ENCODE measurements at regions not wholly inside any gene's neighbourhood (a gene's known extent, or its start where the extent isn't known, plus 50 kb on each side); places are given as distances from the start of the nearest gene placed in this dataset.

GRCh38 chr5:35483780-35484179 is 133.9 kb upstream of the SPEF2 start (continued):
- TF ChIP-seq ZFP91 (CRISPR knock-in tag; IDR thresholded peaks at IDR 0.05; ENCODE audit: borderline replicate concordance) = no peak
- no peak for TF ChIP-seq ZBTB21 (CRISPR knock-in tag; IDR thresholded peaks at IDR 0.05)
- TF ChIP-seq ZBTB7B (CRISPR knock-in tag; IDR thresholded peaks at IDR 0.05) = 0 out of 2 replicates have a peak, but pooled peaks have one; percentile 39
- TF ChIP-seq ZMYM4 (CRISPR knock-in tag; IDR thresholded peaks at IDR 0.05) = peak; percentile 47; the same call in 1 of the 2 replicates
- no peak for TF ChIP-seq ZNF160 (CRISPR knock-in tag; IDR thresholded peaks at IDR 0.05)
- no peak for TF ChIP-seq CAMTA2 (CRISPR knock-in tag; IDR thresholded peaks at IDR 0.05; ENCODE audit: borderline replicate concordance)
- TF ChIP-seq MED8 (CRISPR knock-in tag; IDR thresholded peaks at IDR 0.05; ENCODE audit: insufficient replicate concordance) = no peak
- no peak for TF ChIP-seq RBFOX2 (IDR thresholded peaks at IDR 0.05; ENCODE audit: low read depth, low read length)
- peak; percentile 41; the same call in 1 of the 2 replicates for TF ChIP-seq ZKSCAN8 (CRISPR knock-in tag; IDR thresholded peaks at IDR 0.05; ENCODE audit: borderline replicate concordance)
- peak; percentile 85 for TF ChIP-seq KDM6A (CRISPR knock-in tag; IDR thresholded peaks at IDR 0.05; ENCODE audit: low read depth)
- TF ChIP-seq ZNF224 (CRISPR knock-in tag; IDR thresholded peaks at IDR 0.05) = no peak
- TF ChIP-seq NR2C2 (CRISPR knock-in tag; IDR thresholded peaks at IDR 0.05; ENCODE audit: borderline replicate concordance) = no peak; the same call in 1 of the 2 replicates
- TF ChIP-seq ZNF510 (CRISPR knock-in tag; IDR thresholded peaks at IDR 0.05; ENCODE audit: low read depth) = no peak
- TF ChIP-seq GZF1 (CRISPR knock-in tag; IDR thresholded peaks at IDR 0.05) = no peak
- no peak for TF ChIP-seq ZNF34 (CRISPR knock-in tag; IDR thresholded peaks at IDR 0.05; ENCODE audit: borderline replicate concordance)
- TF ChIP-seq E2F5 (CRISPR knock-in tag; conservative IDR thresholded peaks at IDR 0.05) = no peak
- TF ChIP-seq ZIK1 (CRISPR knock-in tag; IDR thresholded peaks at IDR 0.05; ENCODE audit: borderline replicate concordance, low read depth) = no peak
- no peak for TF ChIP-seq KMT2A (CRISPR knock-in tag; IDR thresholded peaks at IDR 0.05)
- TF ChIP-seq TBX2 (CRISPR knock-in tag; IDR thresholded peaks at IDR 0.05; ENCODE audit: borderline replicate concordance) = peak; percentile 47; the same call in 1 of the 2 replicates
- 0 out of 2 replicates have a peak, but pooled peaks have one; percentile 50 for TF ChIP-seq BRCA1 (CRISPR knock-in tag; IDR thresholded peaks at IDR 0.05)
- TF ChIP-seq ISL2 (CRISPR knock-in tag; IDR thresholded peaks at IDR 0.05) = peak; percentile 85
- peak in 1 of 2 experiments; percentile 54; a peak in 1 of 4 replicates for TF ChIP-seq KLF16 (CRISPR knock-in tag; IDR thresholded peaks at IDR 0.05)
- no peak for TF ChIP-seq ZNF713 (CRISPR knock-in tag; IDR thresholded peaks at IDR 0.05)
- TF ChIP-seq CBX5 (CRISPR knock-in tag; IDR thresholded peaks at IDR 0.05; ENCODE audit: borderline replicate concordance) = no peak
- no peak for TF ChIP-seq MEIS1 (CRISPR knock-in tag; IDR thresholded peaks at IDR 0.05; ENCODE audit: borderline replicate concordance)
- no peak for TF ChIP-seq ZFP36L2 (CRISPR knock-in tag; IDR thresholded peaks at IDR 0.05)
- TF ChIP-seq FOXP4 (CRISPR knock-in tag; IDR thresholded peaks at IDR 0.05) = peak; percentile 77

Data from HepG2 (cell line).